ENCODE measurements at regions not wholly inside any gene's neighbourhood (a gene's known extent, or its start where the extent isn't known, plus 50 kb on each side); places are given as distances from the start of the nearest gene placed in this dataset.
"Not testable (repeated sequence)": the region's sequence is repeated elsewhere in the genome, so short reads cannot be mapped to it uniquely, and the experiment has no call there.

DNA sequence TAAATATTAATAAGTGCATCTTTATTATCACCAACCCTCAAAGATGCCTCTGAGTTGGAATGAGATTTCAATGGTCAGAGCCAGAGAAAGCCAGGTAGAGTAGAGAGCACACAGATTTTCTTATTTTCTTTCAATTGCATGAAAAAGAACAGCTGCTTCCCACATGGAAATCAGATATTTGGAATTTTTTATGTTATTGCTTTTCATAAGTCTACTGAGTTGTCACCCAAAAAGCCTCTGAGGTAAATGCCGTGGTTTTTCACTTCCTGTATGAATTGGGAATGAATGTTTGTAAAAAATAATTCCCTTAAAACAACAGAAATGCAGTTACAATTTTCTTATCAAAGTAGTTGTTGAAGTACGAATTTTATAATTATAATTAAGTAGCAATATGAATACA, 563.1 kb downstream of the RFPL4B start:
- no peaks in the 10 kb centered on the region for H3K36me3 ChIP-seq
- H3K4me3 ChIP-seq = no peak overlapping the region
- ATAC-seq (no peak), DNase-seq (no peak)
- no peaks in the 10 kb centered on the region for H3K9me3 ChIP-seq
- intact Hi-C loops (cut with DNase I) = no loop called here
- WGBS, 2 donors = 36 to 53% methylated on average over 2 of the region's 2 CpGs
- peaks cover 0 to 22% (median 12%) of the 10 kb centered on the region in 9 donors for H3K4me1 ChIP-seq
- H3K27me3 ChIP-seq = no peaks in the 10 kb centered on the region
- TF ChIP-seq, protein P1, sequence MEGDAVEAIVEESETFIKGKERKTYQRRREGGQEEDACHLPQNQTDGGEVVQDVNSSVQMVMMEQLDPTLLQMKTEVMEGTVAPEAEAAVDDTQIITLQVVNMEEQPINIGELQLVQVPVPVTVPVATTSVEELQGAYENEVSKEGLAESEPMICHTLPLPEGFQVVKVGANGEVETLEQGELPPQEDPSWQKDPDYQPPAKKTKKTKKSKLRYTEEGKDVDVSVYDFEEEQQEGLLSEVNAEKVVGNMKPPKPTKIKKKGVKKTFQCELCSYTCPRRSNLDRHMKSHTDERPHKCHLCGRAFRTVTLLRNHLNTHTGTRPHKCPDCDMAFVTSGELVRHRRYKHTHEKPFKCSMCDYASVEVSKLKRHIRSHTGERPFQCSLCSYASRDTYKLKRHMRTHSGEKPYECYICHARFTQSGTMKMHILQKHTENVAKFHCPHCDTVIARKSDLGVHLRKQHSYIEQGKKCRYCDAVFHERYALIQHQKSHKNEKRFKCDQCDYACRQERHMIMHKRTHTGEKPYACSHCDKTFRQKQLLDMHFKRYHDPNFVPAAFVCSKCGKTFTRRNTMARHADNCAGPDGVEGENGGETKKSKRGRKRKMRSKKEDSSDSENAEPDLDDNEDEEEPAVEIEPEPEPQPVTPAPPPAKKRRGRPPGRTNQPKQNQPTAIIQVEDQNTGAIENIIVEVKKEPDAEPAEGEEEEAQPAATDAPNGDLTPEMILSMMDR (IDR thresholded peaks at IDR 0.05) = no peak
- no peak overlapping the region for H3K27ac ChIP-seq

DNA sequence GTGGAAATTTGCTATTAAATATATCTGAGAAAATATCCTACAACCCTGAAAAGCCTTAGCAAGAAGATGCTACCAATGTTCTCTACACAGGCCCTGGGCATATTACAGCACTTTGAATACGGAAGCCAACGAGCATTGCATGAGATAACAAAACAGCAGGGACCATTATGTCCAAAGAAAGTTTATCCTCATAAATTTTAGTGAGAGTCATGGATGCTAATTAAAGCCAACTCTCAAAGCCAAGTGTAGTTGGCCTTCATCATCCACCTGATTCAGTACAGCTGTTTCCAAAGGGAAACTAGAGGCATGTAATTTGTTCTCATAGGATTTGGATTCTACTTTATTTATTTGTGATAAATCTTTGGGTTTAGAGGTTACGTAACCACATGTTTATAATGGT, 564.8 kb downstream of the RFPL4B start:
- TF ChIP-seq, protein P1 (IDR thresholded peaks at IDR 0.05) = no peak
- WGBS, 2 donors = 49 to 54% methylated on average over 3 of the region's 3 CpGs
- Histone ChIP-seq H3K27me3 (no peaks in the 10 kb centered on the region), H3K4me1 (peaks cover 0 to 22% (median 12%) of the 10 kb centered on the region in 9 donors), H3K4me3 (no peak overlapping the region), H3K27ac (peak overlapping the region in 5 of 10 donors; percentile 1 to 36 (median 13)), H3K9me3 (no peaks in the 10 kb centered on the region), H3K36me3 (no peaks in the 10 kb centered on the region)
- intact Hi-C loops (cut with DNase I) = no loop called here
- peak in 1 of 2 donors; percentile 8 for DNase-seq
- peak in 7 of 8 donors; percentile 58 to 87 (median 77) for ATAC-seq

DNA sequence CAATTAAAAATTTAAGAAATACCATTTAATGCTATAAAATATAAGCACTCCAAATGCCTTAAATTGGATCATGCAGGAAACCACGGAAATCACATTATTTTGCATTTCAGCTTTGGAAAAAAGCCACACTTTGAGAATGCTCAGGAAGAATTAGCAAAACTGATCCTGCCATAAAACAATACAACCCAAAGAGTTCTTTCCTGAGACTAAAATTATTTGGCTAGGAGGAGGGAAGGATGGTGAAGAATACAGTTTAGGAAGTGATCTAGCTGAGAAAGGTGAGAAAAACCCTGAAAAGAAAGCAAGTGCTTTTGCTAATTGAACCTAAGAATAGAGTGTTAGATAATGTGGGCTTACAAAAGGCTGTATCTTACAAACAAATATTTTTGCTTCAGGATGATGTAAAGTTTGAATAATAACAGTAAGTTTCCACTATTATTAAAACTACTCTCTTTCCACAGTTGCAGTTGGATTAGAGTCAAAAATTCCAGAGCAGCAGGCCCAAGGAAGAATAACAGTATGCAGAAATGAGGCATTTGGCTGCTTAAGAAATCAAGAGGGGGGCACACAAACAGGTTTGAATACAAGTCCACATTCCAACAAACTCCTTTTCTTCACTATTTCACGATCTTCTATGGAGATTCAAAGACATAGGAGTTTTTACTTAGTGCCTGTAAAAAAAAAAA, 565.4 kb downstream of the RFPL4B start:
- Histone ChIP-seq H3K4me3 (no peak overlapping the region), H3K27me3 (no peaks in the 10 kb centered on the region), H3K36me3 (no peaks in the 10 kb centered on the region), H3K27ac (peak overlapping the region in 6 of 10 donors; percentile 8 to 62 (median 31)), H3K9me3 (no peaks in the 10 kb centered on the region), H3K4me1 (peaks cover 0 to 22% (median 12%) of the 10 kb centered on the region in 9 donors)
- TF ChIP-seq, protein P1 (IDR thresholded peaks at IDR 0.05) = no peak
- ATAC-seq (peak in 6 of 8 donors; percentile 12 to 74 (median 40)), DNase-seq (no peak)
- intact Hi-C loops (cut with DNase I) = no loop called here
- WGBS, 2 donors = 40 to 46% methylated on average over 2 of the region's 2 CpGs

DNA sequence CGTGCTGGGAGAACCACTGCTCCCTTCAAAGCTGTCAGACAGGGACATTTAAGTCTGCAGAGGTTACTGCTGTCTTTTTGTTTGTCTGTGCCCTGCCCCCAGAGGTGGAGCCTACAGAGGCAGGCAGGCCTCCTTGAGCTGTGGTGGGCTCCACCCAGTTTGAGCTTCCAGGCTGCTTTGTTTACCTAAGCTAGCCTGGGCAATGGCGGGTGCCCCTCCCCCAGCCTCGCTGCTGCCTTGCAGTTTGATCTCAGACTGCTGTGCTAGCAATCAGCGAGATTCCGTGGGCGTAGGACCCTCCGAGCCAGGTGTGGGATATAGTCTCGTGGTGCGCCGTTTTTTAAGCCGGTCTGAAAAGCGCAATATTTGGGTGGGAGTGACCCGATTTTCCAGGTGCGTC, 572.6 kb downstream of the RFPL4B start:
- DNase-seq; H3K4me1 ChIP-seq; ATAC-seq; H3K4me3 ChIP-seq; H3K36me3 ChIP-seq; H3K27me3 ChIP-seq; H3K27ac ChIP-seq; intact Hi-C loops (cut with DNase I): not testable (repeated sequence)
- peaks cover 0 to 27% (median 18%) of the 10 kb centered on the region in 11 donors for H3K9me3 ChIP-seq
- WGBS, 2 donors = 71 to 91% methylated on average over 2 to 7 of the region's 14 CpGs

DNA sequence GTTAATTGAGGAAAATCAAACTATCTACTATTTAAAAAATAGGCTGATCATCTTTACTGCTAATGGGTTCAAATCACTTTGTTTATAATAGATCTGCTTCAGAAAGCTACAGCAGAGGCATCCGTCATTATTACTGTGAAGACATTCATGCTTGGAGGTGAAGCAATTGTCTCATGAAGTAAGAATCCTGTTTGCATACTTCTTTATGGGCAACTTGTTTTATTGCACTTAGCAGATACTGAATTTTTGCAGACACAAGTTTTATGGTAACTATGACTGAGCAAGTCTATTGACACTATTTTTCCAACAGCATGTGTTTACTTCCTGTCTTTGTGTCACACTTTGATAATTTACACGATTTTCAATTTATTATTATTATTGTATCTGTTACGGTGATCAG, 573.9 kb downstream of the RFPL4B start:
- DNase-seq (no peak), ATAC-seq (no peak)
- Histone ChIP-seq H3K36me3 (no peaks in the 10 kb centered on the region), H3K4me1 (no peaks in the 10 kb centered on the region), H3K27me3 (no peaks in the 10 kb centered on the region), H3K27ac (no peak overlapping the region), H3K4me3 (no peak overlapping the region), H3K9me3 (peaks cover 0 to 27% (median 18%) of the 10 kb centered on the region in 11 donors)
- TF ChIP-seq, protein P1 (IDR thresholded peaks at IDR 0.05) = no peak
- intact Hi-C loops (cut with DNase I) = no loop called here
- 85 to 87% methylated on average over 3 of the region's 3 CpGs for WGBS, 2 donors
